ENCODE measurements at regions not wholly inside any gene's neighbourhood (a gene's known extent, or its start where the extent isn't known, plus 50 kb on each side); places are given as distances from the start of the nearest gene placed in this dataset.

DNA sequence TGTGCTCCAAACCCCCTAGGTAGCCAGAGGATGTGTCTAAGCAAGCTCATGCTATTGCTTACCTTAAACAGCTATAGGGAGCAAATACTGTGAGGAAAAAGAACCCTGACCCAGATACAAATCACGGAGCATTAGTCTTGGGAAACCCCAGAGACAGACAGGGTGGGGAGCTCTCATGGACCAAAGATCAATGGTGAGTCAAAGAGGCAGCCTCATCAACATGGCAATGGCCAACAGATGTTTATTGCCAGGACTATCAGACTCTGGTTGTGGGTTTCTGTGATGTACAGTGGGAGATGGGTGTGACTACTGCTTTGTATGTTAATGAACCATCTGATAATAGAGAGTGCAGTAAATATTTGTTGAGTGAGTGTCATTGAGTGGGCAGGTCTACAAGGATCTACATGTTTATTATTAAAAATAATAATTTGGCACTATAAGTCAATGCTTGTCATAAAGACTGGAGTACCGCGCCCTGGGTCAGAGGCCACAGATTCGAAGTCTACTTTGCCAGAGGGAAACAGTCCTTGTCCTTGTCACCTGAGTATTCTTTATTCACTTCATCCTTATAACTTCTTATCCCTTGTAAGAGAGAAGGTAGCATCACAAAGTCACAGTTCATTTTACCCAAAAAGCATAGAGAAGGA lies 56.5 kb upstream of the RAI14 start:
- DNase-seq = no peak

DNA sequence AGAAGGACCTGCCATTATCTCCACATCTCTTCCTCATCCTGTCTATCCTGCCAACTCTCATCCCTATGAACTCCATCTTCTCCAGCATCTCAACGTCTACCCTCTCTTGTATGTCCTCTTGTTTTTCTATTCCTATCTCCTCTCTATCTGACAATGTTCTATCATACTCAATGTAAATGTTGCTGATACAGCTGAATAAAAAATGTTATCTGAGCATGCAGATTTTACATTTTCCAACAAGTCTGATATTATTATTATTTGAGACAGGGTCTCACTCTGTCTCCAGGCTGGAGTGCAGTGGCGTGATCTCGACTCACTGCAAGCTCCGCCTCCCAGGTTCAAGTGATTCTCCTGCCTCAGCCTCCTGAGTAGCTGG lies 56.0 kb upstream of the RAI14 start:
- DNase-seq = no peak

DNA sequence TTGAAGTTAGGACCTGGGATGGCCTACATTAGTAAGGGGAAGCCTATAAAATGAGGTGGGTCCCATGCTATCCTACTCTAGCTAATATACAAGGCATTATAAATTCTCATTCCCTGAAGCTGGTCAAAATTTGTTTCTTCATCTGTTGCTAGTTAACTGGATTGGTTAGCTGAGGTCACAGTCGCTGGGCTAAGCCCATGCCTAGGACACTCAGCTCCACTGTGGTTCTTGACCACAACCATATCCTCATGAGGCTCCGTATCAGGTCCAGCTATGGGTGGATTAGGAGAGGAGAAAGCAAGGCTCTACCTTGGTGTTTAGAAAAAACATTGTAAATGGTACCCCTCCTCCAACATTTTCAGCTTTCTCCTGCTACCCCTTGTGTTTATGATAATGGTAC lies 52.8 kb upstream of the RAI14 start:
- no peak for DNase-seq

DNA sequence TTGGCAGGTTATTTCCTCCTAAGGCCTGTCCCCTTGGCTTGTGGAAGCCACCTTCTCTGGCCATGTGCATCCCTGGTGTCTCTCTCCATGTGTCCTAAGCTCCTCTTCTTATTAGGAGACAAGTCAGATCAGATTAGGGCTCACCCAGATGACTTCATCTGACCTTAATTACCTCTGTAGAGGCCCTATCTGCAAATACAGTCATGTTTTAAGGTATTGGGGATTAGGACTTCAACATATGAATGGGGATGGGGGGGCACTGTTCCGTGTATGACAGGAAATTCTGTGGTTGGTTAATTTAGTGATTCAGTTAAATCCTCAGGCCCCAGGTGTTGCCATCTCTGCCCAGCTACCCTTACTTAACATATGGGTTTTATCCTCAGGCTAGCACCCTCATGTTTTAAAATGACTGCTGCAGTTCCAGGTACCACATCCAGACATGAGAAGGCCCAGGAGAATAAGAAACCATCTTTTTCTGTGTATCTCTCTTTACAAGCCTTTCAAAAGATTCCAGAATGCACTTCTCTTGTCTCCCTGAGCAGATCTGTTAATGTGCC lies 51.9 kb upstream of the RAI14 start:
- no peak for DNase-seq

DNA sequence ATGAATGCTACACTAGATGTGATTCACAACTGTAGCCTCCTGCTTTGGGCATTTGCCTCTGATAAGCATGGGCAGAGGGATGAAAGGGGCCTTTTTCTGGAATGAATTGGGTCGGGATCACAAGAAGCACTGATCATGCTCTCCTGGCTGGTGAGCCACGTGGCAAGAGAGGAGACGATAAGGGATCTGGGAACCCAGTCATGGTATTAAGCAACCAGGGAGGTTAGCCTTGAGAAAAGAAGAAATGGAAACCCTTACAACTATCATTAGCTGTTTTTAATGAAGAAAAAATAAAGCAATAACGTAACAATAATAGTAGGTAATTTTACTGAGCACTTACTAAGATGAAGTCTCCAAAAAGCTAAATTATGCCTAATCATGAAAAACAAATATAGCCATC lies 50.0 kb upstream of the RAI14 start:
- DNase-seq = no peak

Measured in central memory CD4-positive, alpha-beta T cell (primary cell).